ENCODE measurements at regions not wholly inside any gene's neighbourhood (a gene's known extent, or its start where the extent isn't known, plus 50 kb on each side); places are given as distances from the start of the nearest gene placed in this dataset.
"Not testable (repeated sequence)": the region's sequence is repeated elsewhere in the genome, so short reads cannot be mapped to it uniquely, and the experiment has no call there.

DNA sequence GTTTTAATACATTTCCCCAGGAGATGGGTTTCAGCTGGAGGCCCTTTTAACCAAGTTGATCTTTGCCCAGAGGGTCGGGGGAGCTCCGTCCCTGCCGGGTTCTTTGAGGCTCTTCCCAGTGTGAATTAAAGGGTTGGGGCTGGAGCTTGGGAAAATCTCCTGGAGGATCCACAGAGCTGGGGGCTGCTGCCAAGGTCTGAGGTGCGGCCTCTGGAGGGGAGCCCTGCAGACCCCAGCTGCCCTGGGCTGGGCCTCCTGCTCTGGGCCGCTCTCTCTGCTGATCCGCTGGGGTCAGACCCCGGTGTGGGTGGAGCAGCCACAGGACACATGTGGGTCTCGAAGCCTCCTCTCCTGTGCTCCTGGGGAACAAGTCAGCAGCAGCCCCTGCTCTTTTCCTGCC, 51.4 kb upstream of the SFSWAP start:
- TF ChIP-seq, protein P1, sequence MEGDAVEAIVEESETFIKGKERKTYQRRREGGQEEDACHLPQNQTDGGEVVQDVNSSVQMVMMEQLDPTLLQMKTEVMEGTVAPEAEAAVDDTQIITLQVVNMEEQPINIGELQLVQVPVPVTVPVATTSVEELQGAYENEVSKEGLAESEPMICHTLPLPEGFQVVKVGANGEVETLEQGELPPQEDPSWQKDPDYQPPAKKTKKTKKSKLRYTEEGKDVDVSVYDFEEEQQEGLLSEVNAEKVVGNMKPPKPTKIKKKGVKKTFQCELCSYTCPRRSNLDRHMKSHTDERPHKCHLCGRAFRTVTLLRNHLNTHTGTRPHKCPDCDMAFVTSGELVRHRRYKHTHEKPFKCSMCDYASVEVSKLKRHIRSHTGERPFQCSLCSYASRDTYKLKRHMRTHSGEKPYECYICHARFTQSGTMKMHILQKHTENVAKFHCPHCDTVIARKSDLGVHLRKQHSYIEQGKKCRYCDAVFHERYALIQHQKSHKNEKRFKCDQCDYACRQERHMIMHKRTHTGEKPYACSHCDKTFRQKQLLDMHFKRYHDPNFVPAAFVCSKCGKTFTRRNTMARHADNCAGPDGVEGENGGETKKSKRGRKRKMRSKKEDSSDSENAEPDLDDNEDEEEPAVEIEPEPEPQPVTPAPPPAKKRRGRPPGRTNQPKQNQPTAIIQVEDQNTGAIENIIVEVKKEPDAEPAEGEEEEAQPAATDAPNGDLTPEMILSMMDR (conservative IDR thresholded peaks at IDR 0.05; ENCODE audit: low read depth, low read length), result not testable (repeated sequence)
- TF ChIP-seq, protein P2, sequence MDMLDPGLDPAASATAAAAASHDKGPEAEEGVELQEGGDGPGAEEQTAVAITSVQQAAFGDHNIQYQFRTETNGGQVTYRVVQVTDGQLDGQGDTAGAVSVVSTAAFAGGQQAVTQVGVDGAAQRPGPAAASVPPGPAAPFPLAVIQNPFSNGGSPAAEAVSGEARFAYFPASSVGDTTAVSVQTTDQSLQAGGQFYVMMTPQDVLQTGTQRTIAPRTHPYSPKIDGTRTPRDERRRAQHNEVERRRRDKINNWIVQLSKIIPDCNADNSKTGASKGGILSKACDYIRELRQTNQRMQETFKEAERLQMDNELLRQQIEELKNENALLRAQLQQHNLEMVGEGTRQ (IDR thresholded peaks at IDR 0.05; ENCODE audit: low read depth, low read length), result not testable (repeated sequence)
- not testable (repeated sequence) for TF ChIP-seq MXI1 (IDR thresholded peaks at IDR 0.05; ENCODE audit: borderline replicate concordance, low read depth, low read length); POLR2A (IDR thresholded peaks at IDR 0.05; ENCODE audit: low read depth, low read length); CHD1 (IDR thresholded peaks at IDR 0.05; ENCODE audit: low read depth, low read length); CEBPB (IDR thresholded peaks at IDR 0.05; ENCODE audit: low read depth, low read length); SMC3 (IDR thresholded peaks at IDR 0.05; ENCODE audit: low read depth, low read length); RAD21 (IDR thresholded peaks at IDR 0.05; ENCODE audit: low read length); BHLHE40 (IDR thresholded peaks at IDR 0.05; ENCODE audit: low read depth, low read length); RFX5 (IDR thresholded peaks at IDR 0.05; ENCODE audit: low read depth, low read length); RCOR1 (IDR thresholded peaks at IDR 0.05; ENCODE audit: insufficient replicate concordance, low read length); MAFK (IDR thresholded peaks at IDR 0.05; ENCODE audit: low read depth, low read length); FOS (IDR thresholded peaks at IDR 0.05; ENCODE audit: low read depth, low read length)
- TF ChIP-seq, protein P3, sequence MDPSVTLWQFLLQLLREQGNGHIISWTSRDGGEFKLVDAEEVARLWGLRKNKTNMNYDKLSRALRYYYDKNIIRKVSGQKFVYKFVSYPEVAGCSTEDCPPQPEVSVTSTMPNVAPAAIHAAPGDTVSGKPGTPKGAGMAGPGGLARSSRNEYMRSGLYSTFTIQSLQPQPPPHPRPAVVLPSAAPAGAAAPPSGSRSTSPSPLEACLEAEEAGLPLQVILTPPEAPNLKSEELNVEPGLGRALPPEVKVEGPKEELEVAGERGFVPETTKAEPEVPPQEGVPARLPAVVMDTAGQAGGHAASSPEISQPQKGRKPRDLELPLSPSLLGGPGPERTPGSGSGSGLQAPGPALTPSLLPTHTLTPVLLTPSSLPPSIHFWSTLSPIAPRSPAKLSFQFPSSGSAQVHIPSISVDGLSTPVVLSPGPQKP (IDR thresholded peaks at IDR 0.05; ENCODE audit: borderline replicate concordance, low read depth, low read length), result not testable (repeated sequence)

Measured in IMR-90 (cell line).